HepG2 (cell line): ENCODE measurements at regions not wholly inside any gene's neighbourhood (a gene's known extent, or its start where the extent isn't known, plus 50 kb on each side); places are given as distances from the start of the nearest gene placed in this dataset.

Experiments
- FOXP1 ChIP-seq, 2 experiments: fragments of 450-650 bp in 1 of 2; IDR thresholded peaks; 2 replicates each; pipeline ENCODE4 v1.6.1; 2017 to 2018; ENCODE audit warnings: antibody characterized with exemption in 1 of 2
- POLR2G ChIP-seq: fragments of 200-400 bp; formaldehyde crosslinking; IDR thresholded peaks from 2 replicates; pipeline ENCODE4 v1.6.1; 2018; ENCODE audit warnings: mild to moderate bottlenecking, low read depth, low read length, moderate library complexity

- no peak for TF ChIP-seq FOXP1 (IDR thresholded peaks at IDR 0.05)
- TF ChIP-seq FOXP1 (CRISPR knock-in tag; IDR thresholded peaks at IDR 0.05) = no peak
- no peak for TF ChIP-seq POLR2G
These were observed 463.9 kb downstream of the ICE1 start for GRCh38 chr5:5886353-5886752.
